ENCODE measurements at regions not wholly inside any gene's neighbourhood (a gene's known extent, or its start where the extent isn't known, plus 50 kb on each side); places are given as distances from the start of the nearest gene placed in this dataset.
"Not testable (repeated sequence)": the region's sequence is repeated elsewhere in the genome, so short reads cannot be mapped to it uniquely, and the experiment has no call there.

GRCh38 chr2:35957053-35957452 lies 398.5 kb upstream of the CRIM1 start:
- not testable (repeated sequence) for DNase-seq (ENCODE audit: low read depth)

- DNase-seq (ENCODE audit: low read depth) = no peak
Measured at GRCh38 chr2:35946478-35946877, 409.1 kb upstream of the CRIM1 start.

DNA sequence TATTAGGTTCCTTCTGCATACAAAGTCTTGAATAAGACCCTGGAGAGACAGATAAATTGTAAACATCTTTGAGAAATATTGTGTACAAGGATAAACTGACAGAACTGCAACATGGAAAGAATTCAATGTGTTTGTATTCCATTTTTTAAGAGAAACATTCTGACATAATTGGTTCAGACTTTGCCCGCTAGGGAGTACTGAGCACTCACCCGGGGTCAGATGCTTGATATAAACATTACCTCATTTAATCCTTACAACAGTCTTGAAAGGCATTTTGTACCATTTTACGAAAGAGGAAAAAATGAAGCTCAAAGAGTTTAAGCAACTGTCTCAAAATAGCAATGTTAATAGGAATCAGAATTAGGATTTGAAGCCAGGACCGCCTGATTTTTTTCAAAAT lies 416.7 kb upstream of the CRIM1 start:
- no peak for DNase-seq (ENCODE audit: low read depth)

DNA sequence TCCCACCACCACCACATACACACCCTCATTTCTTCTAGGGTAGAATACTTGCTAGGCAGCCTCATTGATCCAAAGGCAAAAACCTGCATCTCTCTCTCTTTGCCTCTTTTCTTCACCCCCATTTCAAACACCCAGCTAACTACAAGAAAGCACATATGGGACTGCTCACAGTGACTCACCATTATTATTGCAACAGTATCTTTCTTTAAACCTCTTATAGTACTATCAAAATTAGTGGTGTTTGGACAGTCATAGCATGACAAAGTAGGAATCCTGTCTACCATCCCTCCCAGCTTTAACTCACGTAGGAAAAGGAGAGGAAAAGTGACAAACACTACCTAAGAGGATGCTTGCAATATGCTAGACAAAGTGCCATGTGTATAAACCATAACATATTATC lies 422.5 kb upstream of the CRIM1 start:
- no peak for DNase-seq (ENCODE audit: low read depth)

GRCh38 chr2:35932276-35932963 lies 423.2 kb upstream of the CRIM1 start:
- no peak for DNase-seq (ENCODE audit: low read depth)

GRCh38 chr2:35931626-35932025 lies 424.0 kb upstream of the CRIM1 start:
- DNase-seq (ENCODE audit: low read depth) = no peak

- DNase-seq (ENCODE audit: low read depth) = no peak
Measured at GRCh38 chr2:35931115-35931514, 424.5 kb upstream of the CRIM1 start.

DNA sequence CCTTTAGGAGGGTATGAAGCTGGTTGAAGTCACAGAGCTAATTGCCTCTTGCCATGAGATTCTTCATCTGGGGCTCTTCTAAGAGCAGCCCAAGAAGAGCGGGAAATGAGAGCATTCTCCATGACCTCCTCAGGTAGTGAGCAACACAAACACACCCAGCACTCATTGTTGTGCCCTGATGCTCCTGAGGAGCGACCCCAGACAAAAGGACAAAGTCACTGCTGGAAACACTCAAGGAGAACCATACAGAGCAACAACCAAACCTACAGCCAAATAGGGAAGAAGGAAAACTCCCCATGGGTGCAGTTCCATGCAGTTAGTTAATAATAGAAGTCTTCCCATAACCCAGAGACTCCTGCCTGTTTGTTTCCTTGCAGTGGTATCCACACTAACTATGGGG lies 426.0 kb upstream of the CRIM1 start:
- DNase-seq (ENCODE audit: low read depth) = no peak

- DNase-seq (ENCODE audit: low read depth) = no peak
Measured at GRCh38 chr2:35920061-35920460, 435.5 kb upstream of the CRIM1 start.

DNA sequence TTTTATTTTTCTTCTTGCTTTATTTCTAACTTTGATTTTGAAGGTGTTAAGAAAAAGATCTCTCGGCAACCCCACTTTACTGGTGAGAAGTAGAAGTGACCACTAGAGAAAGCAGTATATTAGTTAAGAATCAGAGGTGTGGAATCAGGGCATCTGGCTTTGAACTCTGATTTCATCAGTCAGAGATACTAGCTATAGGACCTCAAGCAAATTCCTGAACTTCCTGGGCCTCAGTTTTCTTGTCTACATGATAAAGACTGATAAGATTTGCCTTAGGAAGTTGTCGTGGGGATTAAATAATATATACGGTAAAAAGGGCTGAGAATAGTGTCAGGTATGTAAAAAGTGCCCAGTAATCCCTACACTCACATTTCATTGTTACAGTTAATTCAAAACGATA lies 440.3 kb upstream of the CRIM1 start:
- no peak for DNase-seq (ENCODE audit: low read depth)

- DNase-seq (ENCODE audit: low read depth) = no peak
Measured at GRCh38 chr2:35891936-35892335, 463.6 kb upstream of the CRIM1 start.

- DNase-seq (ENCODE audit: low read depth) = no peak
Measured at GRCh38 chr2:35891528-35891927, 464.1 kb upstream of the CRIM1 start.

- no peak for DNase-seq (ENCODE audit: low read depth)
Measured at GRCh38 chr2:35887146-35887545, 468.4 kb upstream of the CRIM1 start.

DNA sequence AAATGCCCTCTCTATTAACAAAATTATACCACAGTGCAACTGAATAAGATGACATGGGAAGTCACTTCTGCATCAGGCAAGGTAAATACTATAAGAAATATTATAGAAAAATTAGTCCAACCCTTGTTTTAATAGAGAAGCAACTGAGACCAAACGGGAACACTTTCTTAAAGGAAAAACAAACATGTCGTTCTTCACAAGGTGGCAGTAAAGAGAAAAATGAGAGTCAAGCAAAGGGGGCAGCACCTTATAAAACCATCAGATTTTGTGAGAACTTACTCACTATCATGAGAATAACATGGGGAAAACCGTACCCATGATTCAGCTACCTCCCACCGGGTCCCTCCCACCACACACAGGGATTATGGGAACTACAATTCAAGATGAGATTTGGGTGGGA lies 481.7 kb upstream of the CRIM1 start:
- no peak for DNase-seq (ENCODE audit: low read depth)

- DNase-seq (ENCODE audit: low read depth) = no peak
Measured at GRCh38 chr2:35871672-35872071, 483.9 kb upstream of the CRIM1 start.

GRCh38 chr2:35870713-35871112 lies 484.9 kb upstream of the CRIM1 start:
- DNase-seq (ENCODE audit: low read depth) = no peak

- DNase-seq (ENCODE audit: low read depth) = no peak
Measured at GRCh38 chr2:35864141-35864540, 491.4 kb upstream of the CRIM1 start.

- no peak for DNase-seq (ENCODE audit: low read depth)
Measured at GRCh38 chr2:35858216-35858615, 497.4 kb upstream of the CRIM1 start.

DNA sequence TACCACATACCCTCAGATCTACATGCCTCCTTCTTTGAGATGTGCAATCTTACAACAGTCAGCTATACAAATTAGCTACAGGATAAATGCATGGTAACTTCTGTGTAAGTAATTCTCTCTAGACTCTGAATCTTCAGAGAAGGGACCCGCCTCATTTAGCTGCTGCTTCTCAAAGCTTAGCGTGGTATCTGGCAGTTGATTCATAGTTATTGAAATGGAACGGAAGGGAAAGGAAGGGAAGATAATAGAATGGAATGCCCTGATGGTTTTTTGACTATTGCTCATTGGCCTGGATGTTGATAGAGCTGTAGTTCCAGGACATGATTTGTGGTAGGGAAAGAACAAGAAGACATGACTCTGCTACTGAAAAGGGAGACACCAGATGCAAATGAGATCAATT lies 498.1 kb upstream of the CRIM1 start:
- DNase-seq (ENCODE audit: low read depth) = no peak

DNA sequence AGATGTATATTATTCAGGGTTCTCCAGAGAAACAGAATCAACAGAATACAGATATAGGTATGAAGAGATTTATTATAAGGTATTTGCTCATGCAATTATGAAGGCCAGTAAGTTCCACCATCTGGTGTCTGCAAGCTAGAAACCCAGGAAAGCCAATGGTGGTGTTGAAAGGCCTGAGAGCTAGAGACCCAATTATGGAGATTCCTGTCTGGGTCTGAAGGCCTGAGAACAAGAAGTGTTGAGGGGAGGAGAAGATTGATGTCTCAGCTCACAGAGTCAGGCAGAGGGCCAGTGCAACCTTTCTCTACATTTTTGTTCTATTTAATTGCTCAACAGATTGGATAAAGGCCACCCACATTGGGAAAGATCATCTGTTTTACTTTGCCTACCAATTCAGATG lies 524.2 kb upstream of the CRIM1 start:
- no peak for DNase-seq (ENCODE audit: low read depth)

GRCh38 chr2:35830833-35831232 lies 524.7 kb upstream of the CRIM1 start:
- no peak for DNase-seq (ENCODE audit: low read depth)

GRCh38 chr2:35827086-35827485 lies 528.5 kb upstream of the CRIM1 start:
- no peak for DNase-seq (ENCODE audit: low read depth)

GRCh38 chr2:35822716-35823115 lies 532.9 kb upstream of the CRIM1 start:
- DNase-seq (ENCODE audit: low read depth) = no peak

DNA sequence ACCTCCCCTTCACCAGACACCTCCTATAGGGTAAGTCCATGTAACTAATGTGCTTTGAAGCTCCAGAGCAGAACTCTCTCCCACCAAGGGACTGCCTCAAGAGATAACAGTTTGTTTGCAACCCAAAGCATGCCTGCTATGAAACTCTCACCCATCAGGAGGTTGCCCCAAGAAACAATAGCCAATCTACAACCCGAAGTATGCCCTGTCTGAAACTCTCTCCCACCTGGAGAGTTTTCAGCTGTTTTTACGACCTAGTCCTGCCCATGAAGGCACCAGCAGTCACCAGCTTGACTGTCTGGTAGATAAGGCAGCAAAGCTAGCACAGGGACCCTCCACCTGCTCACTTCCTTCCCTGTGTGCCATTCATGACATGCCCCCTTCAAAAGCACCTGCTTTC lies 533.9 kb upstream of the CRIM1 start:
- no peak for DNase-seq (ENCODE audit: low read depth)
